Ishikawa (cell line): ENCODE measurements at regions not wholly inside any gene's neighbourhood (a gene's known extent, or its start where the extent isn't known, plus 50 kb on each side); places are given as distances from the start of the nearest gene placed in this dataset.

Source experiments
- EGR1 ChIP-seq: IDR thresholded peaks from 2 replicates; pipeline ENCODE4 v1.6.1; 2012
- EP300 ChIP-seq: IDR thresholded peaks from 2 replicates; pipeline ENCODE4 v1.6.1; 2012; ENCODE audit warnings: borderline replicate concordance
- MAX ChIP-seq: IDR thresholded peaks from 2 replicates; pipeline ENCODE4 v1.6.1; 2012
- REST ChIP-seq: IDR thresholded peaks from 2 replicates; pipeline ENCODE4 v1.6.1; 2012; ENCODE audit warnings: low read depth, mild to moderate bottlenecking
- USF1 ChIP-seq: IDR thresholded peaks from 2 replicates; pipeline ENCODE4 v1.6.1; 2012
- YY1 ChIP-seq: IDR thresholded peaks from 2 replicates; pipeline ENCODE4 v1.6.1; 2012; ENCODE audit warnings: low read depth
- ZBTB7A ChIP-seq: IDR thresholded peaks from 2 replicates; pipeline ENCODE4 v1.6.1; 2012; ENCODE audit warnings: low read depth

- TF ChIP-seq EP300 (peak; percentile 43; the same call in 1 of the 2 replicates), YY1 (no peak), USF1 (no peak), REST (no peak), ZBTB7A (no peak), EGR1 (no peak), MAX (no peak)
Observed at GRCh38 chr3:23004971-23005370, 198.2 kb upstream of the UBE2E2 start.
